DOHH2 (cell line): ENCODE measurements at regions not wholly inside any gene's neighbourhood (a gene's known extent, or its start where the extent isn't known, plus 50 kb on each side); places are given as distances from the start of the nearest gene placed in this dataset.

ENCODE experiments used
- EZH2phosphoT487 ChIP-seq: fragments of 200-600 bp; sonication (generic); IDR thresholded peaks from 2 replicates; pipeline ENCODE4 v1.6.1; 2017; ENCODE audit warnings: borderline replicate concordance, mild to moderate bottlenecking, antibody characterized with exemption, low read length, moderate library complexity, mixed read lengths
- TF ChIP-seq, protein P1 (sequence below): fragments of 200-600 bp; sonication (generic); IDR thresholded peaks from one replicate; pipeline ENCODE4 v1.5.1; 2014; ENCODE audit warnings: antibody characterized with exemption, mild to moderate bottlenecking, low read depth, low read length; ENCODE audit not compliant: poor library complexity, severe bottlenecking

DNA sequence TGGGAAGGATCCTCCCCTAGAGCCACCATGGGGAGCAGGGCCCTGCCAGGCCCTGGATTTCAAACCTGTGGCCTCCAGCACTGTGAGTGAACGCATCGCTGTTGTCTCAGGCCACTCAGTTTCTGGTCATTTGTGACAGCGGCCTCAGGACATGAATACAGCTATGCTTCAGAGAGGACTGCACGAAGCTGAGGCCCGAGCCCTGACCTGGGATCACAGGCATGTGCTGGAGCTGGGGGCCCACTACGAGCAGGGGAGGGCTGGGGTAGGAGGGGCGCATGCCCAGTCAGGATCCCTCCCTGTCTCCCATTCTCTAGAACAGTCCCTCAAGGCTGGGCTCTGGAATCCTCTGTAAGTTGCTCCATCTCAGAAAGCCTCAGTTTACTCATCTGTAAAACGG lies 242.1 kb downstream of the CTTN start:
- TF ChIP-seq, protein P1, sequence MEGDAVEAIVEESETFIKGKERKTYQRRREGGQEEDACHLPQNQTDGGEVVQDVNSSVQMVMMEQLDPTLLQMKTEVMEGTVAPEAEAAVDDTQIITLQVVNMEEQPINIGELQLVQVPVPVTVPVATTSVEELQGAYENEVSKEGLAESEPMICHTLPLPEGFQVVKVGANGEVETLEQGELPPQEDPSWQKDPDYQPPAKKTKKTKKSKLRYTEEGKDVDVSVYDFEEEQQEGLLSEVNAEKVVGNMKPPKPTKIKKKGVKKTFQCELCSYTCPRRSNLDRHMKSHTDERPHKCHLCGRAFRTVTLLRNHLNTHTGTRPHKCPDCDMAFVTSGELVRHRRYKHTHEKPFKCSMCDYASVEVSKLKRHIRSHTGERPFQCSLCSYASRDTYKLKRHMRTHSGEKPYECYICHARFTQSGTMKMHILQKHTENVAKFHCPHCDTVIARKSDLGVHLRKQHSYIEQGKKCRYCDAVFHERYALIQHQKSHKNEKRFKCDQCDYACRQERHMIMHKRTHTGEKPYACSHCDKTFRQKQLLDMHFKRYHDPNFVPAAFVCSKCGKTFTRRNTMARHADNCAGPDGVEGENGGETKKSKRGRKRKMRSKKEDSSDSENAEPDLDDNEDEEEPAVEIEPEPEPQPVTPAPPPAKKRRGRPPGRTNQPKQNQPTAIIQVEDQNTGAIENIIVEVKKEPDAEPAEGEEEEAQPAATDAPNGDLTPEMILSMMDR, result no peak
- no peak for TF ChIP-seq EZH2phosphoT487
